CD4-positive, alpha-beta T cell treated with Interleukin-17A for 1 hour (primary cell): ENCODE measurements at regions not wholly inside any gene's neighbourhood (a gene's known extent, or its start where the extent isn't known, plus 50 kb on each side); places are given as distances from the start of the nearest gene placed in this dataset.
"Not testable (repeated sequence)": the region's sequence is repeated elsewhere in the genome, so short reads cannot be mapped to it uniquely, and the experiment has no call there.

Source experiments
- DNase-seq: peaks from one replicate; pipeline ENCODE4 v3.0.0-alpha.2; 2020

- DNase-seq: no peak
These were observed 484.5 kb upstream of the PROK2 start for GRCh38 chr3:72269475-72269874.

- DNase-seq: not testable (repeated sequence)
These were observed 482.1 kb upstream of the PROK2 start for GRCh38 chr3:72266921-72267524.

- DNase-seq: no peak
These were observed 481.0 kb upstream of the PROK2 start for GRCh38 chr3:72266016-72266370.

- DNase-seq: no peak
These were observed 480.5 kb upstream of the PROK2 start for GRCh38 chr3:72265256-72266015.

- no peak for DNase-seq
These were observed 478.5 kb upstream of the PROK2 start for GRCh38 chr3:72263223-72263990.

DNA sequence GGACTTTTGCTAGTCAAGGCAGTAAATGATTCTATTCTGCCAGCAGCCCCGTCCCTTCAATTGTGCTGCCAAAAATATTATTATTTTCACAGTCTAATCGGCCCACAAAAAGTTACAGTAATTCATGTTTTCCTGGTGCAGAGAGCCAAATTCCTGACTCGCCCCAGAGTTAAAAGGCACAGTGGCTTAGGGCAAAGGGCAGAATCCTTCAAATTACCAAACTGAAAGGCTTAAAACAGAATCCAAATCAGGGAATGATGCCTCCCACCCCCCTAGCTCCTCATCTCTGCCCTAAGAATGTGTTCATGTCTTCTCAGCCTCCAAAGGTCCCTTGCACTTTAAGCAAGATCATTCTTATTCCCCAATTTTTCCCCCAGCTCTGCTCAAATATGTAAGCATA lies 477.8 kb upstream of the PROK2 start:
- DNase-seq: no peak

GRCh38 chr3:72261566-72262564 lies 476.9 kb upstream of the PROK2 start:
- no peak for DNase-seq

DNA sequence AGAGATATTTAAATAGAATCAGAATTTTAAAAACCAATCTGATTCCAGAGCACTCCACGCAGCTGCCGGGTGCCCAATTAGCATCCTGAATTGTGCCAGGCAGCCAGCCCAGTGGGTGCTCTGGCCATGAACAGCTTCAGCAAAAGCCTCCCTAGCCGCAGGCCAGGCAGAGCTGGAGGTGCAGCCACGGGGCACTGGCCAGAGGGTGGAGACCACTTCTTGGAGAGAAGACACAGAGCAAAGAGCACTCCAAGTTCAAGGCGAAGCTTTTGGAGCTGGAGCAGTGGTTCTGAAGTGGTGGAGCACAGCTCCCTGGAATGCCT lies 475.6 kb upstream of the PROK2 start:
- no peak for DNase-seq

DNA sequence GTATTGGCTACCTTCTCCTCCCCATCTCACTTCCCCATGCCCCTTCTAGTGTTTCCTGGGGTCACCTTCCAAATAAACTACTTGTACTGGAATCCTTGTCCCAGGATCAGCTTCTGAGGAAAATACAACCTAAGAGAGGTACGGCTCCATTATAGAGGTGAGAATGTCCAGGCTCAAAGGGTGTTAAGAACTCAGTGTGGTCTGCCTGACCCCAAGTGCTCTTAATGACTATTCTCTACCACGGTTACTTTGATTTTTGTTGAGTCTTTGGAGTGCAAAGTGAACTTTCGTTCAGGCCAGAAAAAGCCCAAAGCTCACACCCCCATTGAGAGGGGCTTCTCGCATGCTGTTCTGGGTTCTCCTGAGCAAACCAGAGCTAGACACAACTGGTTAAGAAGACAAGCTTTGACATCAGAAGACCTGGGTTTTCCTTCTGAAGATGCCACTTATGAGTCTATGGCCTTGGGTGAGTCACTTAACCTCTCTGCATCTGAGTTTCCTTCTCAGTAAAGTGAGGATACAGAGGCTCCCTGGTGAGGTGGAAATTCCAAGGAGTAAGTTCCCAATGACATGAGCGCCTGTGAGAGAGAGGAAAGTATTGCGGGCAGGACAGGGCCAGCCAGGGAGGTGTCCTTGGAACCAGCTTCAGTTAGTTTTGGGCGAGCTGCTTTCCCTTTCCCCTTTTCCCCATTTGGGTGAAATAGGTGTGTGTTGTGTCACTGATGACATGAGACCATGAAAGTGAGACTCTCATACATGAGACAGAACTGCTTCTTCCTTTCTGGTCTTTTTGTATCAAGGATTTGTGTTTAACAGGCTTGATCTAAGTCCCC lies 475.0 kb upstream of the PROK2 start:
- no peak for DNase-seq

DNA sequence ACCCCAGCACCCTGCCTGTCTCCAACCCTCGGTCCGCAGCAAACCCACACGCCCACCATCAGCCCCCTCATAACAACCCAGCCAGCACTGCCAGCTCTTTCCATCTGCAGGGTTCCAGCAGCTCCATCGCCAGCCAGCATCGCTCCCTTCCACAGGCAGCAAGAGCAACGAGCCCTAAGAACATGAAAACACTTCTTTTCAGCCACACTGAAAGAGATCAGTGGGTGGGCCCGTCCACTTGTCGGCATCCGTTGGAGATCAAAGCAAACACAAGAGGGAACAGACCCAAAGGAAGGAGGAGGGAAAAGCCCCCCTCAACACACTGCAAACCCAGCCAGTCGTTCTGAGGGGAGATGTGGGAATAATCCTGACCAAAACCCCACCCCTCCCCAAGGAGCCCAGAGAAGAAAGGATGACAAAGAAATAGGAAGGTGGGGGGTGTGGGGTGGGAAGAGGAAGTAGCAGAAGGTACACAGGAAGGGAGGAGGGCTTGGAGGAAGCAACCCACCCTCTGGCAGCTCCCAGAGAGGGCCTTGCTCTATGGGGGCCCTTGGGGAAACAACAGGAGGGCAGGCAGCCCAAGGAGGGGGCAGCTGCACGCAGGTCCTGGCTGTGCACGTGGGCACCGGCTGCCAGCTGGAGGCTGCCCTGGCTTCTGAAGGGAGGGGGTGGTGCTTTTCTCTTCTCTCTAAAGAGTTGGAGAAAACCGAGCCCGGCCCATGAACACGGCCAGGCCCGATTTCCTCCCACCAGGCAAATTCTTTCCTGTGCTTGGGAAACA lies 473.6 kb upstream of the PROK2 start:
- no peak for DNase-seq

- no peak for DNase-seq
These were observed 472.8 kb upstream of the PROK2 start for GRCh38 chr3:72257738-72258137.

- no peak for DNase-seq
These were observed 472.3 kb upstream of the PROK2 start for GRCh38 chr3:72257203-72257602.

DNA sequence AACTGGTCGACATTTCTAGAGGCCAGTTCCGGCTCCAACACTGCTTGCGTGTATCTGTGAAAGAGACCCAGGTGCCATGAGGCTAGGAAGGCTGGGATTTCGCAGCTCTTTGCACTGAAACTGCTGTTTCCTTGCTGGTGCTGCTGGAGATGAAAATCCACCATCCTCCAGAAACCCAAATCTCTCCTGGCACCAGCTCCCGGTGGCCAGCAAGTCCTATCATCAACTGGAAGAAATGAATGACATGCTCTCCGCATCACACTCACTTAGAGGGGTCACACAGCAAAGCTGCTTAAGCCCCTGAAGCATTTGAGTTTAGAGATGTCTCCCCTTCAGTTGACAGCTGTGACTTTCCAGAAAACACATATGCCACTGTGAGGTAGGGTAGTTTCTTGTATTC lies 471.8 kb upstream of the PROK2 start:
- no peak for DNase-seq

DNA sequence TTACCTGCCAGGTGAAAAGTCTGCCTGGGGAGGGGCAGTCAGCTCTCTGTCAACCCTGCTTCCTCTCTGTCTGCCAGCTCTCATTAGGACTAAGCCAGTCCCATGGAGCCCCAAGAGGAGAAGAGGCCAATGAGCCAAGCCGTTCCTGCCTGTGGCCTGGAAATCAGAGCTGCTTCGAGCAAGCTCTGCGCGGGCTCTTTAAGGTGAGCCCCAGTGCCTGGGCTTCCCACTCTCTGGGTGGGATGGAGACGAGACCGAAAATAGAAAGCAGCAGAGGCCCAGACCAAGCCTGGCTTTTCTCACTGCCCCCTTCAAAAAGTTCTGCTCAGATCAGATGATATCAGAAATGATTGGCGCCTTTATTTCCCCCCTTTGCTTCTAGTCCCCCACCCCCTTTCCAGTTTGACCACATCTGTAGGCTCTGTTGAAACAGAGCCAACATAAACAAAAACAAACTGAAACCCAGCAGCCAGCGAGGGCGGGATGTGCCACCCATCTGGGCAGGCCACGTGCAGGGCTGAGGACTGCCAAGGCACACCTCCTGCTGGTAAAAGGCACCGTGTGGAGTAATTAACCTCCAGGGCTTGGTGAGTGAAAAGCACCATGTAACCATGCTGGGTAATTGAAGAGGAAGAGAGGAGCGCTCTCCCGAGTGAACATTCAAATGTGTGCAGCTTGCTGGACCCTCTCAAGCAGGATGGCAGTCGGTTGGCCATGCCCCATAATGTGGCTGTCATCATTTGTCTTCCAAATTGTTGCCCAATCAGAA lies 471.0 kb upstream of the PROK2 start:
- peak; percentile 40 for DNase-seq

DNA sequence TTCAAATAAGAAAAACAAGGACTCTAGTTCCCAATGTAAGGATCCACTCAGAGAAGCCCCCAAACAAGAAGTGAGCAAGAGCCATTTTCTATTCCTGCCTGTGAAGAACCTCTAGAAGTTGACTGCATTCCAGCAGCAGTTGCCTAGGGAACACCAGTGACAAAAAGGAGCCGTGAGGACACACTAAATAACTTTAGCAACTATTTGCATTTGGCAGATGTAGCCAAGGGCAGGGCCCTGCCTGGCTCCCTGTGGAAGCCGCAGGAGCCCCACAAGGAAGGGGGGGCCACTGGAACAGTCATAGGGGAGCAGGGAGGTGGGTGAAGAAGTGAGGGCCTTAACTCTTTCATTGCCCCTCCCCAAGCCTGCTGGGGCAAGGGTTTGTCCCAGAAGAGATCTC lies 470.2 kb upstream of the PROK2 start:
- DNase-seq: no peak

GRCh38 chr3:72254483-72254882 lies 469.5 kb upstream of the PROK2 start:
- no peak for DNase-seq

GRCh38 chr3:72250725-72251124 lies 465.8 kb upstream of the PROK2 start:
- no peak for DNase-seq

DNA sequence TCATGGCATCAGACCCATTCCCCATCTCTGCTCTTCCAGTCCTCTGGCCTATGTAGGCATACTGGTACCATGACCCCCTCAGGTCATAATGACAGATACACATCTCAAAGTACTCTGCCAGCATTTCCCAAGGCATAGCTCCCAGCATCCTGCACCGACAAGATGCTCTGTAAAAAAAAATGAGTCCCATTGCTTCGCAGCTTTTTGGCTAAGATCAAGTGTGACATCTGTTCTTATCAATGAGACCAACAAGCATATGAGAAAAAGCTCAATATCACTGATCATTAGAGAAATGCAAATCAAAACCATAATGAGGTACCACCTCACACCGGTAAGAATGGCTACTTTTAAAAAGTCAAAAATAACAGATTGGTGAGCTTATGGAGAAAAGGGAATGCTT lies 463.9 kb upstream of the PROK2 start:
- DNase-seq: no peak

- no peak for DNase-seq
These were observed 463.4 kb upstream of the PROK2 start for GRCh38 chr3:72248389-72248761.

- no peak for DNase-seq
These were observed 462.9 kb upstream of the PROK2 start for GRCh38 chr3:72247645-72248388.
